ENCODE measurements at regions not wholly inside any gene's neighbourhood (a gene's known extent, or its start where the extent isn't known, plus 50 kb on each side); places are given as distances from the start of the nearest gene placed in this dataset.

GRCh38 chr2:153311432-153311831, 167.1 kb downstream of the RPRM start:
- DNase-seq (ENCODE audit: low read depth), result no peak
- TF ChIP-seq CTCF (IDR thresholded peaks at IDR 0.05; ENCODE audit: control insufficient read depth, extremely low read depth, insufficient read depth), result no peak

GRCh38 chr2:153308466-153308865, 170.1 kb downstream of the RPRM start:
- TF ChIP-seq CTCF (IDR thresholded peaks at IDR 0.05; ENCODE audit: control insufficient read depth, extremely low read depth, insufficient read depth), result no peak
- no peak for DNase-seq (ENCODE audit: low read depth)
- H3K4me3 ChIP-seq (ENCODE audit: low read depth, low read length), result no peak overlapping the region

More at GRCh38 chr2:153311432-153311831, 167.1 kb downstream of the RPRM start:
- no peak overlapping the region for H3K4me3 ChIP-seq (ENCODE audit: low read depth, low read length)

- no peak for DNase-seq (ENCODE audit: low read depth)
- no peak overlapping the region for H3K4me3 ChIP-seq (ENCODE audit: low read depth, low read length)
- TF ChIP-seq CTCF (IDR thresholded peaks at IDR 0.05; ENCODE audit: control insufficient read depth, extremely low read depth, insufficient read depth), result no peak
These were observed 171.3 kb downstream of the RPRM start for GRCh38 chr2:153307223-153307622.

- DNase-seq (ENCODE audit: low read depth), result no peak
- no peak overlapping the region for H3K4me3 ChIP-seq (ENCODE audit: low read depth, low read length)
- TF ChIP-seq CTCF (IDR thresholded peaks at IDR 0.05; ENCODE audit: control insufficient read depth, extremely low read depth, insufficient read depth), result no peak
These were observed 178.8 kb downstream of the RPRM start for GRCh38 chr2:153299809-153300208.

- no peak for DNase-seq (ENCODE audit: low read depth)
- H3K4me3 ChIP-seq (ENCODE audit: low read depth, low read length), result no peak overlapping the region
- TF ChIP-seq CTCF (IDR thresholded peaks at IDR 0.05; ENCODE audit: control insufficient read depth, extremely low read depth, insufficient read depth), result no peak
These were observed 179.3 kb downstream of the RPRM start for GRCh38 chr2:153299217-153299616.

GRCh38 chr2:153294199-153294786, 184.3 kb downstream of the RPRM start:
- no peak for DNase-seq (ENCODE audit: low read depth)
- no peak for TF ChIP-seq CTCF (IDR thresholded peaks at IDR 0.05; ENCODE audit: control insufficient read depth, extremely low read depth, insufficient read depth)

GRCh38 chr2:153291718-153292117, 186.8 kb downstream of the RPRM start:
- DNase-seq (ENCODE audit: low read depth), result no peak
- TF ChIP-seq CTCF (IDR thresholded peaks at IDR 0.05; ENCODE audit: control insufficient read depth, extremely low read depth, insufficient read depth), result no peak
- H3K4me3 ChIP-seq (ENCODE audit: low read depth, low read length), result no peak overlapping the region

More at GRCh38 chr2:153294199-153294786, 184.3 kb downstream of the RPRM start:
- H3K4me3 ChIP-seq (ENCODE audit: low read depth, low read length), result no peak overlapping the region
